ENCODE measurements at regions not wholly inside any gene's neighbourhood (a gene's known extent, or its start where the extent isn't known, plus 50 kb on each side); places are given as distances from the start of the nearest gene placed in this dataset.
"Not testable (repeated sequence)": the region's sequence is repeated elsewhere in the genome, so short reads cannot be mapped to it uniquely, and the experiment has no call there.

DNA sequence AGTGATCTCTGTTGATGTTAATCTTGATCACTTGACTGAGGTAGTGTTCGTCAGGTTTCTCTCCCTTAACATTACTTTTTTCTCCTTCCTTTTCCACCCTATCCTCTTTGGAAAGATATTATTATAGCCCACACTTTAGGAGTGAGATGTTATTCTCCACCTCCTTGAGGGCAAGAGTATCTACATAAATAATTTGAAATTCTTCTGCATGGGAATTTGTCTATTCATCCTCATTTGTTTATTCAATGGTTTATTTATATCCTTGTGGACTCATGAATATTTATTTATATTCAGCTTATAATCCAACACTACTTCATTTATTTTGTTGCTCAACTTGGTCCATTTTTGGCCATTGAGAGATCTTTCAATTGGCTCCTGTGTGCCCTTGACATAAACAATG, 750.4 kb downstream of the EPHA4 start:
- TF ChIP-seq, protein P1, sequence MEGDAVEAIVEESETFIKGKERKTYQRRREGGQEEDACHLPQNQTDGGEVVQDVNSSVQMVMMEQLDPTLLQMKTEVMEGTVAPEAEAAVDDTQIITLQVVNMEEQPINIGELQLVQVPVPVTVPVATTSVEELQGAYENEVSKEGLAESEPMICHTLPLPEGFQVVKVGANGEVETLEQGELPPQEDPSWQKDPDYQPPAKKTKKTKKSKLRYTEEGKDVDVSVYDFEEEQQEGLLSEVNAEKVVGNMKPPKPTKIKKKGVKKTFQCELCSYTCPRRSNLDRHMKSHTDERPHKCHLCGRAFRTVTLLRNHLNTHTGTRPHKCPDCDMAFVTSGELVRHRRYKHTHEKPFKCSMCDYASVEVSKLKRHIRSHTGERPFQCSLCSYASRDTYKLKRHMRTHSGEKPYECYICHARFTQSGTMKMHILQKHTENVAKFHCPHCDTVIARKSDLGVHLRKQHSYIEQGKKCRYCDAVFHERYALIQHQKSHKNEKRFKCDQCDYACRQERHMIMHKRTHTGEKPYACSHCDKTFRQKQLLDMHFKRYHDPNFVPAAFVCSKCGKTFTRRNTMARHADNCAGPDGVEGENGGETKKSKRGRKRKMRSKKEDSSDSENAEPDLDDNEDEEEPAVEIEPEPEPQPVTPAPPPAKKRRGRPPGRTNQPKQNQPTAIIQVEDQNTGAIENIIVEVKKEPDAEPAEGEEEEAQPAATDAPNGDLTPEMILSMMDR (IDR thresholded peaks at IDR 0.05), result no peak
- DNase-seq (ENCODE audit: low spot score in 2 of 2), result no peak
- intact Hi-C loops (cut with DNase I), result no loop called here
- H3K4me1 ChIP-seq, result no peaks in the 10 kb centered on the region
- no peaks in the 10 kb centered on the region for H3K27me3 ChIP-seq
- H3K9me3 ChIP-seq, result no peaks in the 10 kb centered on the region
- no peak overlapping the region for H3K4me3 ChIP-seq
- H3K36me3 ChIP-seq, result no peaks in the 10 kb centered on the region
- no peak overlapping the region for H3K27ac ChIP-seq

GRCh38 chr2:220823590-220823989, 748.5 kb downstream of the EPHA4 start:
- H3K27me3 ChIP-seq; DNase-seq (ENCODE audit: low spot score in 2 of 2); H3K4me1 ChIP-seq; H3K9me3 ChIP-seq; H3K36me3 ChIP-seq; intact Hi-C loops (cut with DNase I); H3K27ac ChIP-seq; H3K4me3 ChIP-seq: not testable (repeated sequence)

GRCh38 chr2:220833446-220833845, 738.7 kb downstream of the EPHA4 start:
- no peaks in the 10 kb centered on the region for H3K36me3 ChIP-seq
- TF ChIP-seq, protein P1 (IDR thresholded peaks at IDR 0.05), result no peak
- intact Hi-C loops (cut with DNase I), result no loop called here
- no peaks in the 10 kb centered on the region for H3K4me1 ChIP-seq
- H3K27ac ChIP-seq, result no peak overlapping the region
- no peaks in the 10 kb centered on the region for H3K9me3 ChIP-seq
- DNase-seq (ENCODE audit: low spot score in 2 of 2), result no peak
- H3K4me3 ChIP-seq, result no peak overlapping the region
- H3K27me3 ChIP-seq, result no peaks in the 10 kb centered on the region

GRCh38 chr2:220835583-220835982, 736.5 kb downstream of the EPHA4 start:
- no peaks in the 10 kb centered on the region for H3K27me3 ChIP-seq
- no peaks in the 10 kb centered on the region for H3K4me1 ChIP-seq
- no peak overlapping the region for H3K4me3 ChIP-seq
- TF ChIP-seq, protein P1 (IDR thresholded peaks at IDR 0.05), result no peak
- no peak for DNase-seq (ENCODE audit: low spot score in 2 of 2)
- H3K36me3 ChIP-seq, result no peaks in the 10 kb centered on the region
- no peak overlapping the region for H3K27ac ChIP-seq
- intact Hi-C loops (cut with DNase I), result no loop called here
- H3K9me3 ChIP-seq, result no peaks in the 10 kb centered on the region

GRCh38 chr2:220837226-220837625, 734.9 kb downstream of the EPHA4 start:
- no peak for DNase-seq (ENCODE audit: low spot score in 2 of 2)
- no peaks in the 10 kb centered on the region for H3K27me3 ChIP-seq
- TF ChIP-seq, protein P1 (IDR thresholded peaks at IDR 0.05), result no peak
- intact Hi-C loops (cut with DNase I), result no loop called here
- no peak overlapping the region for H3K27ac ChIP-seq
- no peaks in the 10 kb centered on the region for H3K4me1 ChIP-seq
- H3K36me3 ChIP-seq, result no peaks in the 10 kb centered on the region
- no peak overlapping the region for H3K4me3 ChIP-seq
- no peaks in the 10 kb centered on the region for H3K9me3 ChIP-seq

- H3K27ac ChIP-seq, result no peak overlapping the region
- no peaks in the 10 kb centered on the region for H3K9me3 ChIP-seq
- H3K4me3 ChIP-seq, result no peak overlapping the region
- H3K36me3 ChIP-seq, result no peaks in the 10 kb centered on the region
- no peaks in the 10 kb centered on the region for H3K27me3 ChIP-seq
- no peaks in the 10 kb centered on the region for H3K4me1 ChIP-seq
- intact Hi-C loops (cut with DNase I), result no loop called here
- TF ChIP-seq, protein P1 (IDR thresholded peaks at IDR 0.05), result no peak
- DNase-seq (ENCODE audit: low spot score in 2 of 2), result no peak
These were observed 729.0 kb downstream of the EPHA4 start for GRCh38 chr2:220842901-220843665.

All from ascending aorta (tissue), 2 donors.